GM12878 (cell line): ENCODE measurements at regions not wholly inside any gene's neighbourhood (a gene's known extent, or its start where the extent isn't known, plus 50 kb on each side); places are given as distances from the start of the nearest gene placed in this dataset.

Source experiments
- ATAC-seq: fragments of 200-7000 bp; cut with Tn5 transposase; 3 replicates; pipeline ENCODE4 v1.9.1; 2020; ENCODE audit warnings: mild to moderate bottlenecking, moderate library complexity
- BruUV-seq: library from RNA; stranded (reverse); fragments of 400-500 nt; replicated peaks from 2 replicates; lab custom pipeline; 2021; lab: Mats Ljungman, UMichigan
- CTCF ChIA-PET: fragments of 300-600 bp; sonication (Branson Sonifier 250); formaldehyde crosslinking; extraction: SDS; loops from one replicate; lab custom pipeline; 2021; ENCODE audit warnings: inconsistent platforms; lab: Yijun Ruan, JAX
- POLR2A ChIA-PET: fragments of 350-600 bp; formaldehyde crosslinking; extraction: SDS; loops from one replicate; lab custom pipeline; 2021; ENCODE audit warnings: inconsistent platforms; lab: Charles Lee
- RAD21 ChIA-PET: fragments of 300-600 bp; sonication (Branson Sonifier 250); formaldehyde crosslinking; loops from one replicate; lab custom pipeline; 2023; ENCODE audit warnings: antibody characterized with exemption; ENCODE audit not compliant: unreplicated experiment; lab: Charles Lee
- SMC1A ChIA-PET: fragments of 300-600 bp; sonication (Branson Sonifier 250); formaldehyde crosslinking; loops from one replicate; lab custom pipeline; 2023; ENCODE audit not compliant: unreplicated experiment, uncharacterized antibody; lab: Charles Lee
- DNase-seq: peaks from one replicate; pipeline ENCODE4 v3.0.0-alpha.2; 2011; ENCODE audit warnings: low read depth, low spot score
- FAIRE-seq: peaks from 3 replicates; lab custom pipeline; 2011; peaks lifted over from hg19 to GRCh38; lab: Jason Lieb, UNC
- H2AFZ ChIP-seq: 2 replicates; pipeline ENCODE4 v1.6.0; 2011; ENCODE audit warnings: low read depth, low read length, control low read depth; ENCODE audit not compliant: control insufficient read depth
- H3K27ac ChIP-seq: 2 replicates; pipeline ENCODE4 v1.5.1; 2011; ENCODE audit warnings: control low read depth; ENCODE audit not compliant: control insufficient read depth, insufficient read depth
- H3K27me3 ChIP-seq, 2 experiments: replicated peaks in 1 of 2; 2 replicates each; pipeline versions ENCODE4 v1.6.0 to v1.6.1; 2011; ENCODE audit warnings: low read length in 1 of 2; ENCODE audit not compliant: control insufficient read depth in 2 of 2, insufficient read depth in 2 of 2
- H3K36me3 ChIP-seq, 2 experiments: 2 replicates each; pipeline ENCODE4 v1.5.1; 2011; ENCODE audit warnings: low read length in 1 of 2; ENCODE audit not compliant: control insufficient read depth in 2 of 2, insufficient read depth in 2 of 2
- H3K4me1 ChIP-seq: 2 replicates; pipeline ENCODE4 v1.6.1; 2011; ENCODE audit warnings: mild to moderate bottlenecking, low read length, moderate library complexity, mixed read lengths; ENCODE audit not compliant: control insufficient read depth, insufficient read depth
- H3K4me2 ChIP-seq: 2 replicates; pipeline ENCODE4 v1.6.0; 2011; ENCODE audit warnings: control low read depth; ENCODE audit not compliant: control insufficient read depth, insufficient read depth
- H3K4me3 ChIP-seq: fragments of 200-600 bp; sonication (generic); 2 replicates; pipeline ENCODE4 v1.5.1; 2016
- H3K79me2 ChIP-seq: 2 replicates; pipeline ENCODE4 v1.6.0; 2011; ENCODE audit warnings: low read length; ENCODE audit not compliant: control insufficient read depth, insufficient read depth
- H3K9ac ChIP-seq: 2 replicates; pipeline ENCODE4 v1.8.0; 2011; ENCODE audit warnings: low read length, control low read depth, mixed read lengths; ENCODE audit not compliant: control insufficient read depth, insufficient read depth
- H3K9me3 ChIP-seq: replicated peaks from 3 replicates; pipeline ENCODE4 v1.5.1; 2011; ENCODE audit warnings: mild to moderate bottlenecking, low read length; ENCODE audit not compliant: control insufficient read depth, insufficient read depth
- H4K20me1 ChIP-seq: 2 replicates; pipeline ENCODE4 v1.6.0; 2011; ENCODE audit not compliant: control insufficient read depth, insufficient read depth
- CBX3 ChIP-seq: fragments of 200-600 bp; sonication (generic); IDR thresholded peaks from 2 replicates; pipeline ENCODE4 v1.6.1; 2016; ENCODE audit warnings: low read depth, borderline replicate concordance
- CEBPB ChIP-seq, 2 experiments: fragments of 150-350 bp in 1 of 2; IDR thresholded peaks; 2 replicates each; pipeline ENCODE4 v1.6.1; 2012 to 2014; ENCODE audit warnings: low read depth in 2 of 2, low read length in 2 of 2, borderline replicate concordance in 1 of 2, inconsistent platforms in 1 of 2
- CEBPZ ChIP-seq: fragments of 150-350 bp; IDR thresholded peaks from 2 replicates; pipeline ENCODE4 v1.6.1; 2016; ENCODE audit warnings: low read depth, low read length
- CHD4 ChIP-seq: fragments of 200-600 bp; sonication (generic); IDR thresholded peaks from 2 replicates; pipeline ENCODE4 v1.6.1; 2016; ENCODE audit warnings: mild to moderate bottlenecking
- CREB1 ChIP-seq: IDR thresholded peaks from 2 replicates; pipeline ENCODE4 v1.6.1; 2012; ENCODE audit warnings: low read depth, mild to moderate bottlenecking, inconsistent platforms
- E2F8 ChIP-seq: fragments of 450-650 bp; IDR thresholded peaks from 2 replicates; pipeline ENCODE4 v1.6.1; 2018; ENCODE audit warnings: mild to moderate bottlenecking, low read depth, moderate library complexity; ENCODE audit not compliant: partially characterized antibody
- JUND ChIP-seq: IDR thresholded peaks from 2 replicates; pipeline ENCODE4 v1.6.1; 2012; ENCODE audit warnings: low read depth, mild to moderate bottlenecking, low read length, improper control_type of control experiment, moderate library complexity
- NFYB ChIP-seq: IDR thresholded peaks from 2 replicates; pipeline ENCODE4 v1.6.1; 2011; ENCODE audit warnings: low read depth, mild to moderate bottlenecking, low read length, improper control_type of control experiment, moderate library complexity; ENCODE audit not compliant: insufficient read depth
- NR2C2 ChIP-seq: IDR thresholded peaks from 2 replicates; pipeline ENCODE4 v1.6.1; 2011; ENCODE audit warnings: borderline replicate concordance, low read depth; ENCODE audit not compliant: control insufficient read depth, insufficient read length
- SIX5 ChIP-seq: IDR thresholded peaks from 2 replicates; pipeline ENCODE4 v1.6.1; 2011; ENCODE audit warnings: mild to moderate bottlenecking, low read depth, low read length, moderate library complexity; ENCODE audit not compliant: severe bottlenecking
- TCF7 ChIP-seq: IDR thresholded peaks from 2 replicates; pipeline ENCODE4 v1.6.1; 2014; ENCODE audit warnings: antibody characterized with exemption, borderline replicate concordance
- ZBED1 ChIP-seq: IDR thresholded peaks from 2 replicates; pipeline ENCODE4 v1.6.1; 2016; ENCODE audit warnings: borderline replicate concordance
- ZNF622 ChIP-seq: fragments of 450-650 bp; IDR thresholded peaks from 2 replicates; pipeline ENCODE4 v1.6.1; 2017; ENCODE audit warnings: mild to moderate bottlenecking, inconsistent platforms
- WGBS: methylation state at CpG from one replicate; pipeline ENCODE4 v1.1.6; 2016; ENCODE audit warnings: low lambda C conversion rate; ENCODE audit not compliant: insufficient replicate concordance, insufficient coverage; ENCODE audit errors: missing lambda C conversion rate; 5-methylcytosine and 5-hydroxymethylcytosine counted together
- in situ Hi-C: fragments of 300-500 bp; cut with MboI; formaldehyde crosslinking; loops from 9 replicates; pipeline ENCODE4 v1.14.3; 2018; ENCODE audit warnings: mixed read lengths
- intact Hi-C: fragments of 100-400 bp; cut with micrococcal nuclease; formaldehyde crosslinking; loops from one replicate; pipeline ENCODE4 v1.14.2; 2022; ENCODE audit not compliant: unreplicated experiment

- H4K20me1 ChIP-seq = no peaks in the 10 kb centered on the region
- SMC1A ChIA-PET = no interaction called here
- H3K4me2 ChIP-seq = no peak overlapping the region
- WGBS = no CpG with 5 or more reads among the region's 6 CpGs
- no peaks in the 10 kb centered on the region for H3K36me3 ChIP-seq
- H2AFZ ChIP-seq = no peak overlapping the region
- in situ Hi-C loops = no loop called here
- no peak overlapping the region for H3K27ac ChIP-seq
- TF ChIP-seq ZBED1 = no peak
- TF ChIP-seq CBX3 = no peak
- no peak for TF ChIP-seq CEBPZ
- no peak for TF ChIP-seq TCF7
- no peak for TF ChIP-seq CEBPB (IDR thresholded peaks at IDR 0.05; ENCODE audit: borderline replicate concordance in 1 of 2, low read depth in 2 of 2, low read length in 2 of 2)
- no peak for TF ChIP-seq NFYB
- TF ChIP-seq CREB1 = no peak
- TF ChIP-seq SIX5 = no peak
- TF ChIP-seq NR2C2 = no peak
- TF ChIP-seq E2F8 = no peak
- TF ChIP-seq ZNF622 = no peak
- TF ChIP-seq JUND = no peak
- TF ChIP-seq CHD4 = no peak
- intact Hi-C loops = no loop called here
- ATAC-seq (no peak), DNase-seq (no peak), FAIRE-seq (no peak)
- CTCF ChIA-PET = no interaction called here
- H3K9me3 ChIP-seq = no peaks in the 10 kb centered on the region
- POLR2A ChIA-PET = no interaction called here
- H3K4me1 ChIP-seq = no peaks in the 10 kb centered on the region
- no peak overlapping the region for H3K9ac ChIP-seq
- RAD21 ChIA-PET = no interaction called here
- H3K27me3 ChIP-seq = peaks cover 4 to 8% of the 10 kb centered on the region in 2 experiments; a peak in 3 of 4 replicates
- BruUV-seq = no TSS peak
- H3K4me3 ChIP-seq = no peak overlapping the region
- H3K79me2 ChIP-seq = no peaks in the 10 kb centered on the region
Observed at GRCh38 chr11:45409587-45409986, 123.4 kb upstream of the SYT13 start.
